Trophoblast cell (in vitro differentiated cells and primary cell): ENCODE measurements at regions not wholly inside any gene's neighbourhood (a gene's known extent, or its start where the extent isn't known, plus 50 kb on each side); places are given as distances from the start of the nearest gene placed in this dataset.

Experiments used
- DNase-seq, 2 donors: peaks; one replicate each; pipeline ENCODE4 v3.0.0-alpha.2; 2016
- H2AFZ ChIP-seq: 2 replicates; pipeline ENCODE4 v1.6.1; 2013; ENCODE audit warnings: low read length, moderate library complexity, mild to moderate bottlenecking; ENCODE audit not compliant: insufficient read depth, poor library complexity
- H2AK5ac ChIP-seq: 2 replicates; pipeline ENCODE4 v1.6.1; 2013; ENCODE audit warnings: mild to moderate bottlenecking, low read length
- H2BK120ac ChIP-seq: 2 replicates; pipeline ENCODE4 v1.6.1; 2013; ENCODE audit warnings: low read length, mild to moderate bottlenecking, moderate library complexity; ENCODE audit not compliant: insufficient read depth, poor library complexity
- H2BK12ac ChIP-seq: 2 replicates; pipeline ENCODE4 v1.6.1; 2013; ENCODE audit warnings: mild to moderate bottlenecking, low read length, moderate library complexity
- H2BK5ac ChIP-seq: 2 replicates; pipeline ENCODE4 v1.6.1; 2013; ENCODE audit warnings: low read length, low read depth, moderate library complexity, mild to moderate bottlenecking; ENCODE audit not compliant: poor library complexity
- H3K14ac ChIP-seq: 2 replicates; pipeline ENCODE4 v1.6.1; 2013; ENCODE audit warnings: mild to moderate bottlenecking, low read length
- H3K18ac ChIP-seq: 2 replicates; pipeline ENCODE4 v1.6.1; 2013; ENCODE audit warnings: mild to moderate bottlenecking, low read length
- H3K23ac ChIP-seq: 2 replicates; pipeline ENCODE4 v1.6.1; 2013; ENCODE audit warnings: low read length
- H3K27ac ChIP-seq: 2 replicates; pipeline ENCODE4 v1.5.1; 2013; ENCODE audit warnings: low read depth, mild to moderate bottlenecking, inconsistent platforms, low read length, moderate library complexity
- H3K27me3 ChIP-seq: 2 replicates; pipeline ENCODE4 v1.6.1; 2013; ENCODE audit warnings: inconsistent platforms, mild to moderate bottlenecking, low read length, moderate library complexity; ENCODE audit not compliant: insufficient read depth
- H3K36me3 ChIP-seq, 2 experiments: 1 replicate in 1 of 2; 2 replicates in 1 of 2; pipeline ENCODE4 v1.6.1; 2013; ENCODE audit warnings: low read length in 2 of 2, mild to moderate bottlenecking in 2 of 2, moderate library complexity in 1 of 2; ENCODE audit not compliant: insufficient read depth in 2 of 2, control insufficient read depth in 1 of 2
- H3K4ac ChIP-seq: 2 replicates; pipeline ENCODE4 v1.6.1; 2013; ENCODE audit warnings: low read depth, mild to moderate bottlenecking, low read length, moderate library complexity
- H3K4me1 ChIP-seq, 2 experiments: 1 replicate in 1 of 2; 2 replicates in 1 of 2; pipeline ENCODE4 v1.6.1; 2013; ENCODE audit warnings: low read length in 2 of 2, mild to moderate bottlenecking in 2 of 2, moderate library complexity in 1 of 2; ENCODE audit not compliant: insufficient read depth in 2 of 2, control insufficient read depth in 1 of 2
- H3K4me2 ChIP-seq: 2 replicates; pipeline ENCODE4 v1.6.1; 2013; ENCODE audit warnings: inconsistent platforms, mild to moderate bottlenecking, low read length, moderate library complexity
- H3K4me3 ChIP-seq: 2 replicates; pipeline ENCODE4 v1.5.1; 2013; ENCODE audit warnings: mild to moderate bottlenecking, low read depth, low read length, inconsistent platforms
- H3K79me1 ChIP-seq: one replicate; pipeline ENCODE4 v1.6.1; 2013; ENCODE audit warnings: low read length
- H3K79me2 ChIP-seq: 2 replicates; pipeline ENCODE4 v1.6.1; 2013; ENCODE audit warnings: low read length, mild to moderate bottlenecking; ENCODE audit not compliant: control insufficient read depth, insufficient read depth, poor library complexity
- H3K9ac ChIP-seq: 2 replicates; pipeline ENCODE4 v1.6.1; 2013; ENCODE audit warnings: mild to moderate bottlenecking, low read length
- H3K9me3 ChIP-seq: 2 replicates; pipeline ENCODE4 v1.6.1; 2013; ENCODE audit warnings: low read depth, mild to moderate bottlenecking, control low read depth, inconsistent platforms, low read length; ENCODE audit not compliant: insufficient read depth
- H4K12ac ChIP-seq: 2 replicates; pipeline ENCODE4 v1.6.1; 2013; ENCODE audit warnings: low read depth, mild to moderate bottlenecking, low read length, moderate library complexity
- H4K8ac ChIP-seq: 2 replicates; pipeline ENCODE4 v1.6.1; 2013; ENCODE audit warnings: low read depth, mild to moderate bottlenecking, low read length, moderate library complexity
- H4K91ac ChIP-seq: one replicate; pipeline ENCODE4 v1.6.1; 2013; ENCODE audit warnings: low read depth, mild to moderate bottlenecking, low read length, moderate library complexity
- WGBS: extraction: QIAGEN DNeasy Blood & Tissue Kit; methylation state at CpG from one replicate; pipeline ENCODE4 v1.1.7; 2013; ENCODE audit warnings: missing lambda C conversion rate; ENCODE audit not compliant: insufficient read length, insufficient coverage; ENCODE audit errors: extremely low coverage; 5-methylcytosine and 5-hydroxymethylcytosine counted together

- Histone ChIP-seq H2BK120ac (peak overlapping the region; percentile 46), H2AFZ (no peak overlapping the region), H2AK5ac (no peak overlapping the region), H3K9ac (no peak overlapping the region), H2BK12ac (no peak overlapping the region), H3K36me3 (no peaks in the 10 kb centered on the region), H3K9me3 (no peaks in the 10 kb centered on the region), H3K27ac (no peak overlapping the region), H3K4me1 (peaks cover 15 to 20% of the 10 kb centered on the region in 2 experiments), H3K4me2 (no peak overlapping the region), H3K23ac (no peak overlapping the region), H3K4me3 (no peak overlapping the region), H3K14ac (peak overlapping the region; percentile 46), H4K12ac (no peak overlapping the region), H3K79me2 (no peaks in the 10 kb centered on the region), H3K4ac (no peak overlapping the region), H2BK5ac (peak overlapping the region; percentile 32), H3K18ac (peak overlapping the region; percentile 77), H3K27me3 (no peaks in the 10 kb centered on the region), H4K8ac (peak overlapping the region; percentile 49), H4K91ac (peak overlapping the region; percentile 56), H3K79me1 (peaks cover 14% of the 10 kb centered on the region)
- DNase-seq, result no peak
- WGBS, result no CpG with 5 or more reads among the region's 4 CpGs
Observed at GRCh38 chr13:50697746-50698539, 145.5 kb downstream of the DLEU7 start.

- H3K27me3 ChIP-seq, result no peaks in the 10 kb centered on the region
- H3K23ac ChIP-seq, result no peak overlapping the region
- H3K79me2 ChIP-seq, result no peaks in the 10 kb centered on the region
- no peak overlapping the region for H2BK12ac ChIP-seq
- DNase-seq, result no peak
- no peak overlapping the region for H3K4me2 ChIP-seq
- no peak overlapping the region for H2BK120ac ChIP-seq
- H3K4me3 ChIP-seq, result no peak overlapping the region
- no peak overlapping the region for H3K9ac ChIP-seq
- H4K8ac ChIP-seq, result no peak overlapping the region
- H3K18ac ChIP-seq, result no peak overlapping the region
- WGBS, result no CpG with 5 or more reads among the region's 4 CpGs
- H4K91ac ChIP-seq, result no peak overlapping the region
- no peak overlapping the region for H4K12ac ChIP-seq
- peaks cover 10 to 11% of the 10 kb centered on the region in 2 experiments for H3K4me1 ChIP-seq
- H3K4ac ChIP-seq, result no peak overlapping the region
- no peak overlapping the region for H2BK5ac ChIP-seq
- H3K9me3 ChIP-seq, result no peaks in the 10 kb centered on the region
- no peak overlapping the region for H3K14ac ChIP-seq
- no peak overlapping the region for H3K27ac ChIP-seq
- no peak overlapping the region for H2AK5ac ChIP-seq
- peaks cover 8% of the 10 kb centered on the region for H3K79me1 ChIP-seq
- no peak overlapping the region for H2AFZ ChIP-seq
- no peaks in the 10 kb centered on the region for H3K36me3 ChIP-seq
Observed at GRCh38 chr13:50699874-50700663, 143.4 kb downstream of the DLEU7 start.

- H2BK12ac ChIP-seq, result no peak overlapping the region
- peaks cover 7 to 8% of the 10 kb centered on the region in 2 experiments for H3K4me1 ChIP-seq
- no peak overlapping the region for H4K12ac ChIP-seq
- H3K4me2 ChIP-seq, result no peak overlapping the region
- H2AFZ ChIP-seq, result no peak overlapping the region
- H2BK5ac ChIP-seq, result no peak overlapping the region
- WGBS, result no CpG with 5 or more reads among the region's 1 CpG
- no peak overlapping the region for H2AK5ac ChIP-seq
- DNase-seq, result no peak
- peaks cover 6% of the 10 kb centered on the region for H3K79me1 ChIP-seq
- no peaks in the 10 kb centered on the region for H3K9me3 ChIP-seq
- no peak overlapping the region for H3K9ac ChIP-seq
- no peak overlapping the region for H4K91ac ChIP-seq
- no peak overlapping the region for H4K8ac ChIP-seq
- H3K4ac ChIP-seq, result no peak overlapping the region
- no peaks in the 10 kb centered on the region for H3K79me2 ChIP-seq
- no peak overlapping the region for H2BK120ac ChIP-seq
- H3K4me3 ChIP-seq, result no peak overlapping the region
- no peaks in the 10 kb centered on the region for H3K27me3 ChIP-seq
- no peak overlapping the region for H3K14ac ChIP-seq
- H3K23ac ChIP-seq, result no peak overlapping the region
- no peak overlapping the region for H3K27ac ChIP-seq
- H3K36me3 ChIP-seq, result no peaks in the 10 kb centered on the region
- no peak overlapping the region for H3K18ac ChIP-seq
Observed at GRCh38 chr13:50700664-50701305, 142.7 kb downstream of the DLEU7 start.

DNA sequence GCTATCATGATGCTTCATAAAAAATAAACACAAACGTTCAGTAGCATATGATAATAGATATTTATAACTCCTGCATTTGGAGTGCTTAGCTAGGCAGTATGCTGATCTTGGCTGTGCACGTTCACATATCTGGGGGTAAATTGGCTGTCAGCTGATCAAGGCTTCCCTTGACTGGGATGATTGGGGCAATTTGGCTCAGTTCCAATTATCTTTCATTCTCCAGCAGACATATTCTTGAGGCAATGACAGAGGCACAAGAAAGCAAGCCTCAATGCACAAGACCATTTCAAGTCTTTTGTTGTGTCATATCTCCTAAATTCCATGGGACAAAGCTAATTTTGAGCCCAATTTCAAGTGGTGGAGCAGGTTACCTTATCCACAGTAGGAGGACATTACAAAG, 142.0 kb downstream of the DLEU7 start:
- Histone ChIP-seq H3K79me2 (no peaks in the 10 kb centered on the region), H2AFZ (no peak overlapping the region), H3K79me1 (peaks cover 4% of the 10 kb centered on the region), H2BK5ac (no peak overlapping the region), H3K18ac (no peak overlapping the region), H3K36me3 (no peaks in the 10 kb centered on the region), H3K4ac (no peak overlapping the region), H3K4me2 (no peak overlapping the region), H2AK5ac (no peak overlapping the region), H3K4me1 (peaks cover 6% of the 10 kb centered on the region in 2 experiments), H2BK120ac (no peak overlapping the region), H4K91ac (no peak overlapping the region), H3K27me3 (no peaks in the 10 kb centered on the region), H3K14ac (no peak overlapping the region), H3K23ac (no peak overlapping the region), H3K27ac (no peak overlapping the region), H4K12ac (no peak overlapping the region), H3K9me3 (no peaks in the 10 kb centered on the region), H3K9ac (no peak overlapping the region), H3K4me3 (no peak overlapping the region), H4K8ac (no peak overlapping the region), H2BK12ac (no peak overlapping the region)
- no CpG with 5 or more reads among the region's 2 CpGs for WGBS
- no peak for DNase-seq
